IMR-90 (cell line): ENCODE measurements at regions not wholly inside any gene's neighbourhood (a gene's known extent, or its start where the extent isn't known, plus 50 kb on each side); places are given as distances from the start of the nearest gene placed in this dataset.

ENCODE experiments used
- ATAC-seq: fragments of 200-7000 bp; cut with Tn5 transposase; 2 replicates; pipeline ENCODE4 v1.9.1; 2020; ENCODE audit warnings: low read depth, mild to moderate bottlenecking, moderate library complexity
- BruUV-seq: library from RNA; stranded (reverse); fragments of 400-500 nt; replicated peaks from 2 replicates; lab custom pipeline; 2021; lab: Mats Ljungman, UMichigan
- CTCF ChIA-PET: fragments of 300-600 bp; formaldehyde crosslinking; extraction: SDS; loops from one replicate; lab custom pipeline; 2021; ENCODE audit warnings: antibody characterized with exemption; lab: Yijun Ruan, JAX
- POLR2A ChIA-PET: fragments of 300-600 bp; sonication (Branson Sonifier 250); formaldehyde crosslinking; loops from one replicate; lab custom pipeline; 2022; ENCODE audit warnings: antibody characterized with exemption; ENCODE audit not compliant: unreplicated experiment; lab: Charles Lee
- DNase-seq: peaks from one replicate; pipeline ENCODE4 v3.0.0; 2013
- H2AFZ ChIP-seq: replicated peaks from 2 replicates; pipeline ENCODE3; 2013; ENCODE audit warnings: low read length, mild to moderate bottlenecking; ENCODE audit not compliant: poor library complexity
- H2AK5ac ChIP-seq: 2 replicates; pipeline ENCODE4 v1.6.1; 2013; ENCODE audit warnings: low read depth, low read length, inconsistent platforms
- H2AK9ac ChIP-seq: replicated peaks from 2 replicates; pipeline ENCODE3; 2013; ENCODE audit warnings: mild to moderate bottlenecking, low read depth, low read length, moderate library complexity; ENCODE audit not compliant: poor library complexity
- H2BK120ac ChIP-seq: 2 replicates; pipeline ENCODE4 v1.6.1; 2013; ENCODE audit warnings: low read depth, low read length, inconsistent platforms
- H2BK15ac ChIP-seq: 3 replicates; pipeline ENCODE4 v1.6.1; 2013; ENCODE audit warnings: low read depth, low read length, inconsistent platforms
- H2BK20ac ChIP-seq: 2 replicates; pipeline ENCODE4 v1.6.1; 2013; ENCODE audit warnings: low read depth, mild to moderate bottlenecking, inconsistent platforms, low read length, moderate library complexity
- H2BK5ac ChIP-seq: 2 replicates; pipeline ENCODE4 v1.6.1; 2013; ENCODE audit warnings: mild to moderate bottlenecking, low read depth, low read length, inconsistent platforms; ENCODE audit not compliant: poor library complexity, severe bottlenecking
- H3K14ac ChIP-seq: replicated peaks from 2 replicates; pipeline ENCODE4 v1.6.1; 2013; ENCODE audit warnings: low read depth, low read length, inconsistent platforms
- H3K18ac ChIP-seq: 2 replicates; pipeline ENCODE4 v1.6.1; 2013; ENCODE audit warnings: low read depth, low read length, control low read depth
- H3K23ac ChIP-seq: 2 replicates; pipeline ENCODE4 v1.6.1; 2013; ENCODE audit warnings: low read depth, low read length, inconsistent platforms
- H3K27ac ChIP-seq: 2 replicates; pipeline ENCODE4 v1.5.1; 2013; ENCODE audit warnings: mild to moderate bottlenecking, control low read depth, low read length; ENCODE audit not compliant: insufficient read depth
- H3K27me3 ChIP-seq: 2 replicates; pipeline ENCODE4 v1.6.1; 2013; ENCODE audit warnings: low read length; ENCODE audit not compliant: control insufficient read depth, insufficient read depth
- H3K36me3 ChIP-seq: 2 replicates; pipeline ENCODE4 v1.6.1; 2013; ENCODE audit warnings: low read length, mixed read lengths; ENCODE audit not compliant: control insufficient read depth, insufficient read depth
- H3K4ac ChIP-seq: 2 replicates; pipeline ENCODE4 v1.6.1; 2013; ENCODE audit warnings: low read depth, low read length, inconsistent platforms
- H3K4me1 ChIP-seq: 2 replicates; pipeline ENCODE4 v1.6.1; 2013; ENCODE audit warnings: low read length, mixed read lengths; ENCODE audit not compliant: control insufficient read depth, insufficient read depth
- H3K4me2 ChIP-seq: 2 replicates; pipeline ENCODE4 v1.6.1; 2013; ENCODE audit warnings: low read depth, mild to moderate bottlenecking, control low read depth, low read length, moderate library complexity
- H3K4me3 ChIP-seq: 2 replicates; pipeline ENCODE4 v1.5.1; 2013; ENCODE audit warnings: low read depth, mild to moderate bottlenecking, control low read depth, low read length, moderate library complexity; ENCODE audit not compliant: insufficient read depth
- H3K56ac ChIP-seq: 2 replicates; pipeline ENCODE4 v1.6.1; 2013; ENCODE audit warnings: low read length, inconsistent platforms; ENCODE audit not compliant: insufficient read depth; ENCODE audit errors: extremely low read depth
- H3K79me1 ChIP-seq, 2 experiments: 2 replicates each; pipeline ENCODE4 v1.6.1; 2013; ENCODE audit warnings: low read length in 2 of 2, inconsistent platforms in 1 of 2, low read depth in 1 of 2
- H3K9ac ChIP-seq: 2 replicates; pipeline ENCODE4 v1.6.1; 2013; ENCODE audit warnings: low read depth, low read length, control low read depth
- H3K9me1 ChIP-seq: 2 replicates; pipeline ENCODE4 v1.6.1; 2013; ENCODE audit warnings: low read length, inconsistent platforms; ENCODE audit not compliant: insufficient read depth
- H3K9me3 ChIP-seq: 2 replicates; pipeline ENCODE4 v1.6.1; 2013; ENCODE audit warnings: low read length; ENCODE audit not compliant: control insufficient read depth, insufficient read depth
- H4K20me1 ChIP-seq: 2 replicates; pipeline ENCODE4 v1.6.1; 2013; ENCODE audit warnings: low read length, inconsistent platforms; ENCODE audit not compliant: insufficient read depth
- H4K5ac ChIP-seq: 2 replicates; pipeline ENCODE4 v1.6.1; 2013; ENCODE audit warnings: mild to moderate bottlenecking, low read depth, low read length, control low read depth
- H4K8ac ChIP-seq, 2 experiments: 2 replicates each; pipeline ENCODE4 v1.6.1; 2013; ENCODE audit warnings: low read depth in 2 of 2, low read length in 2 of 2, control low read depth in 1 of 2, inconsistent platforms in 1 of 2
- H4K91ac ChIP-seq: 2 replicates; pipeline ENCODE4 v1.6.1; 2013; ENCODE audit warnings: low read depth, low read length, inconsistent platforms; ENCODE audit not compliant: insufficient read depth
- BHLHE40 ChIP-seq: fragments of 150-350 bp; IDR thresholded peaks from 2 replicates; pipeline ENCODE4 v1.6.1; 2016; ENCODE audit warnings: mild to moderate bottlenecking, low read depth, low read length
- CEBPB ChIP-seq: IDR thresholded peaks from 2 replicates; pipeline ENCODE4 v1.6.1; 2012; ENCODE audit warnings: low read depth, low read length, improper control_type of control experiment
- CHD1 ChIP-seq: IDR thresholded peaks from 2 replicates; pipeline ENCODE4 v1.6.1; 2012; ENCODE audit warnings: low read depth, low read length, improper control_type of control experiment
- ELK1 ChIP-seq: fragments of 150-350 bp; IDR thresholded peaks from 2 replicates; pipeline ENCODE4 v1.6.1; 2016; ENCODE audit warnings: low read depth, mild to moderate bottlenecking, low read length, moderate library complexity, borderline replicate concordance
- FOS ChIP-seq: fragments of 150-350 bp; IDR thresholded peaks from 2 replicates; pipeline ENCODE4 v1.6.1; 2016; ENCODE audit warnings: low read depth, low read length
- MAFK ChIP-seq: IDR thresholded peaks from 2 replicates; pipeline ENCODE4 v1.6.1; 2012; ENCODE audit warnings: low read depth, low read length, improper control_type of control experiment
- MAZ ChIP-seq: IDR thresholded peaks from 2 replicates; pipeline ENCODE4 v1.6.1; 2012; ENCODE audit warnings: low read depth, mild to moderate bottlenecking, low read length, improper control_type of control experiment, moderate library complexity, borderline replicate concordance
- MXI1 ChIP-seq: IDR thresholded peaks from 2 replicates; pipeline ENCODE4 v1.6.1; 2012; ENCODE audit warnings: low read depth, mild to moderate bottlenecking, low read length, moderate library complexity, borderline replicate concordance
- NFE2L2 ChIP-seq: fragments of 150-350 bp; IDR thresholded peaks from 2 replicates; pipeline ENCODE4 v1.6.1; 2016; ENCODE audit warnings: low read depth, mild to moderate bottlenecking, low read length
- POLR2A ChIP-seq: IDR thresholded peaks from 2 replicates; pipeline ENCODE4 v1.6.1; 2012; ENCODE audit warnings: mild to moderate bottlenecking, low read depth, low read length
- RAD21 ChIP-seq: IDR thresholded peaks from 2 replicates; pipeline ENCODE4 v1.6.1; 2012; ENCODE audit warnings: low read length, improper control_type of control experiment
- RCOR1 ChIP-seq: IDR thresholded peaks from 2 replicates; pipeline ENCODE4 v1.6.1; 2012; ENCODE audit warnings: mild to moderate bottlenecking, low read length, improper control_type of control experiment; ENCODE audit not compliant: insufficient replicate concordance
- SMC3 ChIP-seq: fragments of 150-350 bp; IDR thresholded peaks from 2 replicates; pipeline ENCODE4 v1.6.1; 2016; ENCODE audit warnings: low read depth, mild to moderate bottlenecking, antibody characterized with exemption, low read length, moderate library complexity
- USF2 ChIP-seq: fragments of 150-350 bp; IDR thresholded peaks from 2 replicates; pipeline ENCODE4 v1.6.1; 2017; ENCODE audit warnings: mild to moderate bottlenecking, antibody characterized with exemption, low read length, low read depth
- WGBS, 2 experiments: methylation state at CpG; one replicate each; pipeline versions ENCODE4 v1.1.5 to v1.1.7; 2013; ENCODE audit warnings: missing lambda C conversion rate in 2 of 2; ENCODE audit not compliant: insufficient read length in 1 of 2; ENCODE audit errors: extremely low coverage in 2 of 2; 5-methylcytosine and 5-hydroxymethylcytosine counted together
- dilution Hi-C: fragments of 300-500 bp; cut with HindIII; formaldehyde crosslinking; loops from one replicate; pipeline ENCODE4 v1.14.3; 2018; ENCODE audit warnings: low sequenced_read_pairs; ENCODE audit not compliant: unreplicated experiment
- in situ Hi-C: fragments of 300-500 bp; cut with MboI; formaldehyde crosslinking; loops from 3 replicates; pipeline ENCODE4 v1.14.3; 2019; ENCODE audit warnings: low sequenced_read_pairs, inconsistent platforms, mixed read lengths
- intact Hi-C: fragments of 100-400 bp; cut with micrococcal nuclease; formaldehyde crosslinking; loops from 2 replicates; pipeline ENCODE4 v1.10.0; 2022

GRCh38 chr11:110907629-110908028 lies 195.4 kb upstream of the ARHGAP20 start:
- Histone ChIP-seq H2AK9ac (no peak overlapping the region), H2AK5ac (no peak overlapping the region), H2AFZ (no peak overlapping the region), H3K9me1 (peaks cover 6% of the 10 kb centered on the region), H3K18ac (no peak overlapping the region), H2BK5ac (peak overlapping the region; percentile 61), H4K20me1 (peaks cover 5% of the 10 kb centered on the region; the same call in 1 of the 2 replicates), H3K14ac (no peak overlapping the region), H3K9ac (no peak overlapping the region), H3K23ac (no peak overlapping the region), H2BK20ac (no peak overlapping the region; the same call in 1 of the 2 replicates), H3K56ac (no peak overlapping the region), H3K4ac (no peak overlapping the region), H4K8ac (no peak overlapping the region), H3K27ac (no peak overlapping the region), H3K27me3 (0 out of 2 replicates have a peak, but pooled peaks cover 2% of the 10 kb centered on the region), H4K91ac (no peak overlapping the region), H4K5ac (no peak overlapping the region), H3K4me1 (peaks cover 10% of the 10 kb centered on the region), H3K36me3 (no peaks in the 10 kb centered on the region), H2BK15ac (no peak overlapping the region), H3K79me1 (no peaks in the 10 kb centered on the region), H3K4me2 (peak overlapping the region; percentile 44; the same call in 1 of the 2 replicates), H2BK120ac (no peak overlapping the region), H3K9me3 (no peaks in the 10 kb centered on the region), H3K4me3 (no peak overlapping the region)
- POLR2A ChIA-PET: interaction anchor here (0.6 kb wide), 1 partner anchor 218 kb away, joined by 3 read pairs; no protein-coding TSS in a partner anchor
- dilution Hi-C loops: no loop called here
- intact Hi-C loops: loop anchor here (5.0 kb wide), 2 partner anchors 195 to 325 kb away; partner anchors contain the start of gene ARHGAP20
- ATAC-seq (peak; percentile 71), DNase-seq (peak; percentile 98)
- in situ Hi-C loops: no loop called here
- WGBS, 2 experiments: no CpG with 5 or more reads among the region's 1 CpG
- CTCF ChIA-PET: interaction anchor here (0.7 kb wide), 1 partner anchor 215 kb away, joined by 3 read pairs; no protein-coding TSS in a partner anchor
- no TSS peak for BruUV-seq
- TF ChIP-seq RAD21 (no peak), ELK1 (no peak), USF2 (no peak), RCOR1 (peak; percentile 34), POLR2A (no peak), CHD1 (no peak), NFE2L2 (peak; percentile 72), MXI1 (no peak), BHLHE40 (no peak), FOS (no peak), MAFK (peak; percentile 26; the same call in 1 of the 2 replicates), SMC3 (0 out of 2 replicates have a peak, but pooled peaks have one; percentile 2), CEBPB (peak; percentile 31; the same call in 1 of the 2 replicates), MAZ (no peak)
